ENCODE measurements at regions not wholly inside any gene's neighbourhood (a gene's known extent, or its start where the extent isn't known, plus 50 kb on each side); places are given as distances from the start of the nearest gene placed in this dataset.

DNA sequence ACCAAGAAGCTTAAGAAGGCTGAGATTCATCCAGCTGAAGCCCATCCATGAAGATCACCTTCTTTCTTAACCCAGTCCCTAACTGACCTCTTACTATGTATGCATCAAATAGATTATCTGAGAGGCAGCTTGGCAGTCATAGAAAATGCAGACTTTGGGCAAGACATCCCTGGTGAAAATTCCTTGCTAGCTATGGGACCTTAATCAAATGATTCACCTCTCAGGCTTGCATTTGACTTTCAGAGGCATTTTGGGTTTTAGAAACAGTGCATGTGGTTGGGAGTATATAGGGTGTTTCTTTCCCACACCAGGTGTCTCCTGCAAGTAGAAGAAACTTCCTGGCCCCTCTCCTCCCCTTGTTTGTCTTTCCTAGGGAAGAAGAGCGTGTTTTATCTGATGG, 188.5 kb upstream of the ISX start:
- TF ChIP-seq, protein P1, sequence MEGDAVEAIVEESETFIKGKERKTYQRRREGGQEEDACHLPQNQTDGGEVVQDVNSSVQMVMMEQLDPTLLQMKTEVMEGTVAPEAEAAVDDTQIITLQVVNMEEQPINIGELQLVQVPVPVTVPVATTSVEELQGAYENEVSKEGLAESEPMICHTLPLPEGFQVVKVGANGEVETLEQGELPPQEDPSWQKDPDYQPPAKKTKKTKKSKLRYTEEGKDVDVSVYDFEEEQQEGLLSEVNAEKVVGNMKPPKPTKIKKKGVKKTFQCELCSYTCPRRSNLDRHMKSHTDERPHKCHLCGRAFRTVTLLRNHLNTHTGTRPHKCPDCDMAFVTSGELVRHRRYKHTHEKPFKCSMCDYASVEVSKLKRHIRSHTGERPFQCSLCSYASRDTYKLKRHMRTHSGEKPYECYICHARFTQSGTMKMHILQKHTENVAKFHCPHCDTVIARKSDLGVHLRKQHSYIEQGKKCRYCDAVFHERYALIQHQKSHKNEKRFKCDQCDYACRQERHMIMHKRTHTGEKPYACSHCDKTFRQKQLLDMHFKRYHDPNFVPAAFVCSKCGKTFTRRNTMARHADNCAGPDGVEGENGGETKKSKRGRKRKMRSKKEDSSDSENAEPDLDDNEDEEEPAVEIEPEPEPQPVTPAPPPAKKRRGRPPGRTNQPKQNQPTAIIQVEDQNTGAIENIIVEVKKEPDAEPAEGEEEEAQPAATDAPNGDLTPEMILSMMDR (IDR thresholded peaks at IDR 0.05) = no peak
- no peak for TF ChIP-seq POLR2A (IDR thresholded peaks at IDR 0.05)

Data from body of pancreas (tissue), 4 donors.